NCI-H510A treated with DMSO at 0.1 percent for 48 hours (cell line): ENCODE measurements at regions not wholly inside any gene's neighbourhood (a gene's known extent, or its start where the extent isn't known, plus 50 kb on each side); places are given as distances from the start of the nearest gene placed in this dataset.

Experiments used
- DNase-seq: peaks from one replicate; lab custom pipeline; 2025; lab: John Stamatoyannopoulos, UW

GRCh38 chr14:89600950-89601826 lies 184.2 kb upstream of the FOXN3 start:
- no peak for DNase-seq

DNA sequence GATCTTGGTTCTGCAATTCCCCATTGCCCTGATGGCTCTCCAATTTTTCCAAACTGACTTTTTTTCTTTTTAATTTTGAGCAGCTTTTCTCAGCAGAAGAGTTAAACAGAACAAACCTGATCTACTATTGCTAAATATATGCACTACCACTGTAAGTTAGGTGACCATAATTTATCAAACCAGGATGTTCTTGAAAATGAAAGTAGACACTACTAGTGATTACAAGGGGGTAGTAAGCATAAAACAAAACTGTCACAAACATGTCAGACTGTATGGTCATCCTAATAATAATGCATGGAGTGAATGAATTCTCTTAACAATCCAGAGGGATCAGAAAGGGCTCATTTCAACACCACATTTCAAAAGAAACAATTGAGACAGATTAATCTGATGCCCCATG lies 183.0 kb upstream of the FOXN3 start:
- no peak for DNase-seq

DNA sequence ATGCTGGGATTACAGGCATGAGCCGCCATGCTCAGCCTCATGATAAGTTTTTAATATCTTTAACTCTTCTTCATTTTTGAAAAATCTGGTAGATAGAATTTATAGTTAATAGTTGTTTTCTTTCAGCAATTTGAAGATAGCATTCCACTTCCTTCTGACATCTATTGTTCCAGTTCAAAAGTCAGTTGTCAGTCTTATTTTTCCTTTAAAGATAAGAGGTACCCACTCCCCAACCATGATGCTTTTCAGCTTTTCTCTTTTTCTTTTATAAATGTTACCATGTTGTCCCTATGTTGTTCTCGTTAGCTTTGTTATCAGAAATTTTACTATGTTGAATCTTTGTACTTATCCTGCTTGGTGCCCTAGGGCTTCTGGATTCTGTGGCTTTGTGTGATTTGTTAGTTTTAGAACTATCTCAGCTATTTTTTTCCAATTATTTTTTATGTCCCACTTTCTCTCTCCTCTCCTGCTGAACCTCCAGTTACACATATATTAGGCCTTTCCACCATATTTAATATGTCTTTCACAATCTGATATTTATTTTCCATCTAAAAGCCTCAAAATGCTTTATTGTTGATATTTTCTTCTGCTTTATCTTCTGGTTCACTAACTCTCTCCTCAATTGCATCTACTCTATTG lies 181.6 kb upstream of the FOXN3 start:
- peak; percentile 37 for DNase-seq

DNA sequence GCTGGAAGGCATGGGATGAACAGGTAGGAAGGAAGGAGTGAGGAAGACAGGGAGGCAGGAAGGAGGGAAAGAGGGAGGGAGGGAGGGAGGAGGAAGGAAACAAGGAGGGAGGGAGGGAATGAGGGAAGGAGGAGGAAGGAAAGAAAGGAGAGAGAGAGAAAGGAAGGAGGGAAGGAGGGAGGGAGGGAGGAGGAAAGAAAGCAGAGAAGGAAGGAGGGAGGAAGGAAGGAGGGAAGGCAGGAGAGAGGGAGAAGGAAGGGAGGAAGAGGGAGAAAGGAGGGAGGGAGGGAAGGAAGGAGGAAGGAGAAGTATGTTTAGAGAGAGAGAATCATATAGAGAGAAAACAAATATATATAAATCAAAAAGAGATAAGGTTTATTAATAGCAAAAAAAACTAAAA lies 175.9 kb upstream of the FOXN3 start:
- no peak for DNase-seq

GRCh38 chr14:89589400-89590118 lies 172.5 kb upstream of the FOXN3 start:
- no peak for DNase-seq

DNA sequence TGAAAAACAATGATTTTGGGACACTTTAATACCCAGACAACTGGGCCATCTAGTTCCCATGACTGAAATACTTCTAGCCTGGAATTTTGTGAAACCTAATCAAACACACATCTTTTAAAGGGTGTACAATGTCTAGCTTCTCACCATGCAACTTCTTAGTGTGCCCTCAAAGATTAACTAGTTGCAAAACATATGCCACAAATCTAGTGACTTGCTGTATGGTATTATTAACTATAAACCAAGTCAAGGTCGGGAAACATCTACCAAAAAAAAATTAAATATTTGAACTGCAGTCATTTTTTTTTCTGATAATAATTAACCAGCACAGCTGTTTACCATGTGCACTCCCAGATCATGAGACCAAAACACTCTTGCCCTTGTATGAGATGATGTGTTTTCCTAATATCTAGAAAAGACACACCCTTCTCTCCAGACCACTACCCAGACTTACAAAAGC lies 171.8 kb upstream of the FOXN3 start:
- DNase-seq, result no peak

DNA sequence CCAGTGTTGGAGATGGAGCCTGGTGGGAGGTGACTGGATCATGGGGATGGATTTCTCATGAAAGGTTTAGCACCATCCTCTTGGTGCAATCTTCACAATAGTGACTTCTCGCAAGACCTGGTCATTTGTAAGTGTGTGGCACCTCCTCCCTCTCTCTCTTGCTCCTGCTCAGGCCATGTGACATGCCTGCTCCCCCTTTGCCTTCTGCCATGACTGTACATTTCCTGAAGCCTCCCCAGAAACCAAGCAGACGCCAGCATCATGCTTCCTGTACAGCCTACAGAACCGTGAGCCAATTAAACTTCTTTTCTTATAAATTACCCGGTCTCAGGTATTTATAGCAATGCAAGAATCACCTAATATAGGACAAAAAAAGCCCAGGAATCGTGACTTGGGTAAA lies 171.0 kb upstream of the FOXN3 start:
- DNase-seq, result no peak

GRCh38 chr14:89587136-89587420 lies 170.0 kb upstream of the FOXN3 start:
- DNase-seq, result no peak

DNA sequence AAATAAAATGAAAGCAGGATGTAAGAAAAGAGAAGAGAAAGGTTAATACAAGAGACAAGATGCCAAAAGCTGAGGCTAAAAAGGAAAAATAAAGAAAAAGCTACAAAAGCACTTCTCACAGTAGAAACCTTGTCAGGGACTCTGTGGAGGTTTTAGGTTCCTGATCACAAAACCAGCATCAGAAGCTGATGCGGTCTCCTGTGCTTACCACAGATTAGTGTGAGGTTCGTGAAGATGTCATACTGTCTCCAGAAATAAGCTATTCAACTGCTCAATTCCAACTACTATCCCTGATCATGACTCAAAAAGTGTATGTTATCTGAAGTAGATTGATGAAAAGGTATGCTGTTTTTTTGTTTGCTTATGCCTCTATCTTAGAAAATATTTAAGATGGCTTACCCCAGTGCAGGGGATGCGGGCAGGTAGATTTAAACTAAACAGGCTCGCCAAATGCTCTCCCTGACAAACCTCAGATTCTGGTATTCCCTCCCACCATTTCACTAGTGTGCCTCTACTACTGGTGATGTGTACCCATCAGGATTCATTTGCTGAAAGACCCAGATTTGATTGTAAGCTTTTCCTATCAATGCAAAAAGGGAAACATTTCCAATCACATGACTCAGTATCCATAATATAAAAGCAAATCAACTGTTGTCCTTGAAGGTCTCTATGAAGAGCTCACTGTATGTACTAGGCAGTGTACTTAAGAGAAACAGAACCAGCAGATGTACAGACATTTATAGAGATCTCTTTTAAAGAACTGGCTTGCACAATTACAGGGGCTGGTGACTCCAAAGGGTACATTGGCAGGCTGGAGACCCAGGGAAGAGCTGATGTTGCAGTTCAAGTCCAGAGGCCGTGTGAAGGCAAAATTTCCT lies 169.5 kb upstream of the FOXN3 start:
- DNase-seq, result no peak

- DNase-seq, result no peak
Observed at GRCh38 chr14:89578156-89578555, 161.1 kb upstream of the FOXN3 start.

DNA sequence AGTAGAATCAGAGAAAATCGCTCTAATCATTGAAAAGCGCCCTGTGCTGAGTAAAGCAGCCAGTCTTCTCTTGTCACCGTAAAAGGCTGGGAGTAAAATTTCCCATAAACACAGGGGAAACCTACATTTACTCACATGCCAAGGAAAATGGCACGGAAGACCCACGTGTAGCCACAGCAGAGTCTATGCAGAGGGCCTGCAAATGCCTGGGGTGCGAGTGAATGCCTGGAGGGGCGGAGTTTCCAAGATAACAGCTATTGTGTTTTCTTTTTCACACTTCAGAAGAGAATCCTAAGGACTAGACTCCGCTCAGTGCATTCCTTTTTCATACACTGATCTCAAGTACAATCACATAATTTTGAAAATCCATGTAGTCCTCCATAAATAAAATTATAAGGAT lies 159.9 kb upstream of the FOXN3 start:
- DNase-seq, result no peak

GRCh38 chr14:89576145-89576927 lies 159.3 kb upstream of the FOXN3 start:
- peak; percentile 56 for DNase-seq

DNA sequence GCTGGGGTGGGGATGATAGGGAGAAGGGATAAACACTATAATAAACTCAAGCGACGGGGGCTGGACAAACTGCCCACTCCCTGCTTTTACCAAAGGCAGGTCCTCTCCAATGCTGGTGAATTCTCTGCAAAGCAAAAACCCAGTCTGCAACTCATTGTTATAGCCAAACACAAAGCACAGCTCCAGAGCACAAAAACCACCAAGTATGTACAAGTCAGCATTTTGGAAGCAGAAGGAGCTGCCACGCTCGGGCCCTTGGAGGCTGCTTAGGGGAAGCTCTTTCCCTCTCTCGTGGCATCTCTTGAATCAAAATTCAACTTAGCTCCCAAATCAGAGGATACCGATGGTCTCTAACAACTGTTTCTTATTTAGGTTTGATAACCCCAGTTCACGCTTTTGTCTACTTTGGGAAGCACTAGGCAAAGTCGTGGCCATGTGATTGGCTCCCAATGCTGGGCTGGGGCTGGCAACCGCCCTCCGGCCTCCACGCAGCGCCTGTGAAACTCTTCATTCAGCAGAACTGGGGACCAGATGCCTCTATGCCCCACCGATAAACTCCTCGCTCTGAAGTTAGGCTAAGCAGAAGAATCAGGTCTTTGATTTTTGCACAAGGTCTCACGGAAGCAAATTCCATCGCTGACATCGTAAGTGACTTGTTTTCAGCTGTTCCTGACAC lies 158.5 kb upstream of the FOXN3 start:
- DNase-seq, result no peak

GRCh38 chr14:89574420-89574819 lies 157.4 kb upstream of the FOXN3 start:
- DNase-seq, result no peak

GRCh38 chr14:89573399-89573657 lies 156.3 kb upstream of the FOXN3 start:
- DNase-seq, result no peak

GRCh38 chr14:89572596-89573398 lies 155.8 kb upstream of the FOXN3 start:
- peak; percentile 50 for DNase-seq

- no peak for DNase-seq
Observed at GRCh38 chr14:89571491-89571890, 154.5 kb upstream of the FOXN3 start.

- DNase-seq, result no peak
Observed at GRCh38 chr14:89566644-89567415, 149.8 kb upstream of the FOXN3 start.

DNA sequence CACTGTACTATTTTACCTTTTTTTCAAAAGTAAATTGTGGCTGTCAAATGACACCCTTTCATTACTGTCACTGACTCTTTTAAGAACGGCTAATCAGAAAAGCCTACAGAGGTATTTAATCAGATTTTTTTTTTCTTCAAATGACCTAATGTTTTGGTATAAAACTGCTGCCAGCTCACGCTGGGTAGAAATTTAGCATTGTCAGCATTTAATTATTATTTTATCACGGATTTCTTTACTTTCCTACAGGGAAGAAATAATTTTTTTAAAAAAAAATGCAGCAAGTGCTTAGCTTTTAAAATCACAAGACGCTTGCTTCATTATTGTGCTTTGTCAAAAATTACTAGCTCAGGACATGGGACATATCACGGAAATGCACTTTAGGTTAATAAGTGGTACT lies 149.1 kb upstream of the FOXN3 start:
- DNase-seq, result no peak
